ENCODE measurements at regions not wholly inside any gene's neighbourhood (a gene's known extent, or its start where the extent isn't known, plus 50 kb on each side); places are given as distances from the start of the nearest gene placed in this dataset.

- H3K27me3 ChIP-seq (ENCODE audit: insufficient read depth, low read length) = no peaks in the 10 kb centered on the region
- H3K4me3 ChIP-seq (ENCODE audit: low read length) = no peak overlapping the region
- H3K4me1 ChIP-seq (ENCODE audit: insufficient read depth, low read length) = no peaks in the 10 kb centered on the region
- no peaks in the 10 kb centered on the region for H3K36me3 ChIP-seq (ENCODE audit: insufficient read depth, low read length)
- no peak overlapping the region for H2AFZ ChIP-seq (ENCODE audit: low read depth, low read length)
- H3K9me3 ChIP-seq (ENCODE audit: low read length) = no peaks in the 10 kb centered on the region
Measured at GRCh38 chr14:97655169-97655948, 858.2 kb downstream of the VRK1 start.

GRCh38 chr14:97657609-97658008, 860.4 kb downstream of the VRK1 start:
- Histone ChIP-seq H2AFZ (ENCODE audit: low read depth, low read length) (no peak overlapping the region), H3K27me3 (ENCODE audit: insufficient read depth, low read length) (no peaks in the 10 kb centered on the region), H3K4me1 (ENCODE audit: insufficient read depth, low read length) (no peaks in the 10 kb centered on the region), H3K9me3 (ENCODE audit: low read length) (no peaks in the 10 kb centered on the region), H3K36me3 (ENCODE audit: insufficient read depth, low read length) (no peaks in the 10 kb centered on the region), H3K4me3 (ENCODE audit: low read length) (no peak overlapping the region)

GRCh38 chr14:97687944-97688630, 890.9 kb downstream of the VRK1 start:
- H3K4me3 ChIP-seq (ENCODE audit: low read length) = no peak overlapping the region
- H3K9me3 ChIP-seq (ENCODE audit: low read length) = no peaks in the 10 kb centered on the region
- H3K27me3 ChIP-seq (ENCODE audit: insufficient read depth, low read length) = no peaks in the 10 kb centered on the region
- H2AFZ ChIP-seq (ENCODE audit: low read depth, low read length) = no peak overlapping the region
- H3K36me3 ChIP-seq (ENCODE audit: insufficient read depth, low read length) = no peaks in the 10 kb centered on the region
- no peaks in the 10 kb centered on the region for H3K4me1 ChIP-seq (ENCODE audit: insufficient read depth, low read length)

GRCh38 chr14:97688631-97689336, 891.6 kb downstream of the VRK1 start:
- H2AFZ ChIP-seq (ENCODE audit: low read depth, low read length) = no peak overlapping the region
- no peaks in the 10 kb centered on the region for H3K4me1 ChIP-seq (ENCODE audit: insufficient read depth, low read length)
- H3K36me3 ChIP-seq (ENCODE audit: insufficient read depth, low read length) = no peaks in the 10 kb centered on the region
- no peaks in the 10 kb centered on the region for H3K27me3 ChIP-seq (ENCODE audit: insufficient read depth, low read length)
- no peaks in the 10 kb centered on the region for H3K9me3 ChIP-seq (ENCODE audit: low read length)
- H3K4me3 ChIP-seq (ENCODE audit: low read length) = no peak overlapping the region

- Histone ChIP-seq H3K36me3 (ENCODE audit: insufficient read depth, low read length) (no peaks in the 10 kb centered on the region), H2AFZ (ENCODE audit: low read depth, low read length) (no peak overlapping the region), H3K4me1 (ENCODE audit: insufficient read depth, low read length) (no peaks in the 10 kb centered on the region), H3K4me3 (ENCODE audit: low read length) (no peak overlapping the region), H3K9me3 (ENCODE audit: low read length) (no peaks in the 10 kb centered on the region), H3K27me3 (ENCODE audit: insufficient read depth, low read length) (no peaks in the 10 kb centered on the region)
Measured at GRCh38 chr14:97692084-97692483, 894.9 kb downstream of the VRK1 start.

- H3K4me1 ChIP-seq (ENCODE audit: insufficient read depth, low read length) = no peaks in the 10 kb centered on the region
- no peaks in the 10 kb centered on the region for H3K36me3 ChIP-seq (ENCODE audit: insufficient read depth, low read length)
- H3K27me3 ChIP-seq (ENCODE audit: insufficient read depth, low read length) = no peaks in the 10 kb centered on the region
- H2AFZ ChIP-seq (ENCODE audit: low read depth, low read length) = no peak overlapping the region
- H3K9me3 ChIP-seq (ENCODE audit: low read length) = no peaks in the 10 kb centered on the region
- H3K4me3 ChIP-seq (ENCODE audit: low read length) = no peak overlapping the region
Measured at GRCh38 chr14:97695456-97695981, 898.3 kb downstream of the VRK1 start.

- no peak overlapping the region for H3K4me3 ChIP-seq (ENCODE audit: low read length)
- no peaks in the 10 kb centered on the region for H3K9me3 ChIP-seq (ENCODE audit: low read length)
Measured at GRCh38 chr14:97697772-97698171, 900.6 kb downstream of the VRK1 start.

GRCh38 chr14:97699026-97699425, 901.8 kb downstream of the VRK1 start:
- H3K4me3 ChIP-seq (ENCODE audit: low read length) = no peak overlapping the region
- H2AFZ ChIP-seq (ENCODE audit: low read depth, low read length) = no peak overlapping the region

More at GRCh38 chr14:97697772-97698171, 900.6 kb downstream of the VRK1 start:
- no peak overlapping the region for H2AFZ ChIP-seq (ENCODE audit: low read depth, low read length)
- H3K27me3 ChIP-seq (ENCODE audit: insufficient read depth, low read length) = no peaks in the 10 kb centered on the region
- no peaks in the 10 kb centered on the region for H3K36me3 ChIP-seq (ENCODE audit: insufficient read depth, low read length)
- H3K4me1 ChIP-seq (ENCODE audit: insufficient read depth, low read length) = no peaks in the 10 kb centered on the region

GRCh38 chr14:97703006-97703760, 906.0 kb downstream of the VRK1 start:
- H3K4me3 ChIP-seq (ENCODE audit: low read length) = no peak overlapping the region
- no peaks in the 10 kb centered on the region for H3K9me3 ChIP-seq (ENCODE audit: low read length)
- no peaks in the 10 kb centered on the region for H3K27me3 ChIP-seq (ENCODE audit: insufficient read depth, low read length)
- H3K4me1 ChIP-seq (ENCODE audit: insufficient read depth, low read length) = no peaks in the 10 kb centered on the region
- no peaks in the 10 kb centered on the region for H3K36me3 ChIP-seq (ENCODE audit: insufficient read depth, low read length)
- no peak overlapping the region for H2AFZ ChIP-seq (ENCODE audit: low read depth, low read length)

More at GRCh38 chr14:97699026-97699425, 901.8 kb downstream of the VRK1 start:
- Histone ChIP-seq H3K36me3 (ENCODE audit: insufficient read depth, low read length) (no peaks in the 10 kb centered on the region), H3K9me3 (ENCODE audit: low read length) (no peaks in the 10 kb centered on the region), H3K27me3 (ENCODE audit: insufficient read depth, low read length) (no peaks in the 10 kb centered on the region), H3K4me1 (ENCODE audit: insufficient read depth, low read length) (no peaks in the 10 kb centered on the region)

GRCh38 chr14:97704316-97704885, 907.2 kb downstream of the VRK1 start:
- Histone ChIP-seq H3K27me3 (ENCODE audit: insufficient read depth, low read length) (no peaks in the 10 kb centered on the region), H3K9me3 (ENCODE audit: low read length) (no peaks in the 10 kb centered on the region), H2AFZ (ENCODE audit: low read depth, low read length) (no peak overlapping the region), H3K36me3 (ENCODE audit: insufficient read depth, low read length) (no peaks in the 10 kb centered on the region), H3K4me3 (ENCODE audit: low read length) (no peak overlapping the region), H3K4me1 (ENCODE audit: insufficient read depth, low read length) (no peaks in the 10 kb centered on the region)

GRCh38 chr14:97705107-97705506, 907.9 kb downstream of the VRK1 start:
- Histone ChIP-seq H2AFZ (ENCODE audit: low read depth, low read length) (no peak overlapping the region), H3K4me3 (ENCODE audit: low read length) (no peak overlapping the region), H3K36me3 (ENCODE audit: insufficient read depth, low read length) (no peaks in the 10 kb centered on the region)

GRCh38 chr14:97705976-97706375, 908.8 kb downstream of the VRK1 start:
- no peaks in the 10 kb centered on the region for H3K27me3 ChIP-seq (ENCODE audit: insufficient read depth, low read length)
- H3K4me1 ChIP-seq (ENCODE audit: insufficient read depth, low read length) = no peaks in the 10 kb centered on the region
- no peaks in the 10 kb centered on the region for H3K36me3 ChIP-seq (ENCODE audit: insufficient read depth, low read length)
- no peak overlapping the region for H2AFZ ChIP-seq (ENCODE audit: low read depth, low read length)
- no peak overlapping the region for H3K4me3 ChIP-seq (ENCODE audit: low read length)
- no peaks in the 10 kb centered on the region for H3K9me3 ChIP-seq (ENCODE audit: low read length)

More at GRCh38 chr14:97705107-97705506, 907.9 kb downstream of the VRK1 start:
- Histone ChIP-seq H3K4me1 (ENCODE audit: insufficient read depth, low read length) (no peaks in the 10 kb centered on the region), H3K27me3 (ENCODE audit: insufficient read depth, low read length) (no peaks in the 10 kb centered on the region), H3K9me3 (ENCODE audit: low read length) (no peaks in the 10 kb centered on the region)

Data from neuron (in vitro differentiated cells).